Heart left ventricle (tissue), 16 donors: ENCODE measurements at regions not wholly inside any gene's neighbourhood (a gene's known extent, or its start where the extent isn't known, plus 50 kb on each side); places are given as distances from the start of the nearest gene placed in this dataset.

Experiments
- ATAC-seq, 4 donors: fragments of 200-7000 bp; cut with Tn5 transposase; one replicate each; pipeline ENCODE4 v1.9.1; 2020 to 2022; ENCODE audit warnings: moderate library complexity in 4 of 4, mild to moderate bottlenecking in 3 of 4, moderate number of reproducible peaks in 1 of 4
- DNase-seq, 5 donors: peaks; one replicate each; pipeline ENCODE4 v3.0.0-alpha.2; 2020
- H3K27ac ChIP-seq, 12 donors: fragments of 200-600 bp; sonication (generic) in 4 of 12; one replicate each; pipeline versions ENCODE4 v1.5.0 to v1.8.0; 2016 to 2022; ENCODE audit warnings: mild to moderate bottlenecking in 2 of 12
- H3K27me3 ChIP-seq, 9 donors: fragments of 200-600 bp; sonication (generic) in 2 of 9; one replicate each; pipeline versions ENCODE4 v1.5.1 to v1.8.0; 2016 to 2022; ENCODE audit warnings: mild to moderate bottlenecking in 3 of 9
- H3K36me3 ChIP-seq, 9 donors: fragments of 200-600 bp; sonication (generic) in 2 of 9; one replicate each; pipeline versions ENCODE4 v1.5.0 to v1.8.0; 2018 to 2022; ENCODE audit warnings: mild to moderate bottlenecking in 2 of 9
- H3K4me1 ChIP-seq, 12 donors: fragments of 200-600 bp; sonication (generic) in 4 of 12; one replicate each; pipeline versions ENCODE4 v1.5.0 to v1.8.0; 2016 to 2022; ENCODE audit warnings: mild to moderate bottlenecking in 3 of 12
- H3K4me3 ChIP-seq, 12 donors: fragments of 200-600 bp; sonication (generic) in 4 of 12; one replicate each; pipeline versions ENCODE4 v1.5.0 to v1.8.0; 2017 to 2022; ENCODE audit warnings: mild to moderate bottlenecking in 9 of 12, moderate library complexity in 4 of 12
- H3K9me3 ChIP-seq, 12 donors: fragments of 200-600 bp; sonication (generic) in 4 of 12; one replicate each; pipeline versions ENCODE4 v1.5.0 to v1.8.0; 2016 to 2022; ENCODE audit warnings: mild to moderate bottlenecking in 1 of 12
- POLR2A ChIP-seq, 2 donors: fragments of 450-650 bp; IDR thresholded peaks; one replicate each; pipeline ENCODE4 v1.6.1; 2017; ENCODE audit warnings: antibody characterized with exemption in 2 of 2, mild to moderate bottlenecking in 2 of 2, moderate library complexity in 2 of 2
- WGBS, 4 donors: extraction: QIAGEN DNeasy Blood & Tissue Kit in 2 of 4; methylation state at CpG; one replicate each; pipeline versions ENCODE4 v1.1.5 to v1.1.7; 2013 to 2018; 5-methylcytosine and 5-hydroxymethylcytosine counted together
- intact Hi-C, 10 donors: fragments of 100-400 bp; cut with DNase I; formaldehyde crosslinking; loops; one replicate each; pipeline versions ENCODE4 v1.11.1 to v1.14.2; 2022
- TF ChIP-seq, protein P1 (sequence below), 12 donors: fragments of 200-600 bp; sonication (generic) in 4 of 12; IDR thresholded peaks; one replicate each; pipeline versions ENCODE4 v1.5.0 to v1.8.0; 2018 to 2022; ENCODE audit warnings: antibody characterized with exemption in 12 of 12, mild to moderate bottlenecking in 5 of 12
- donor health status: ischemic (EF 13 %, LVEDD 7.1; RV severe dilation, severe dysfunction).
- donor health status: healthy with polysubstance abuse.
- donor health status: DM: no; HTN: yes; CAD: no.
- donor health status: DM: no; HTN: no; CAD: no.
- donor health status: ischemic (EF 25% LVEDD 6.9; RV normal size, moderate dysfunction).
- donor health status: ischemic (EF 25% LVEDD 5.7; RV mildly dilated, moderate dysfunction).
- donor health status: healthy.
- donor health status: DM: yes; HTN: yes; CAD: no.
- donor health status: ischemic (EF 35%, LVEDD 5.7; RV mildly dilated, moderate dysfunction).
- donor health status: nonischemic (EF 11% LVEDD 7.7; RV severe dilation, severe dysfunction).
- donor health status: DM: yes; HTN: yes; CAD: no.
- donor health status: PGD.
- donor health status: ischemic (EF 29% LVEDD 5.4; RV normal size, mild dysfunction).
- donor health status: nonischemic (EF 23%, LVEDD 6.1; RV moderate dilation, normal function).

DNA sequence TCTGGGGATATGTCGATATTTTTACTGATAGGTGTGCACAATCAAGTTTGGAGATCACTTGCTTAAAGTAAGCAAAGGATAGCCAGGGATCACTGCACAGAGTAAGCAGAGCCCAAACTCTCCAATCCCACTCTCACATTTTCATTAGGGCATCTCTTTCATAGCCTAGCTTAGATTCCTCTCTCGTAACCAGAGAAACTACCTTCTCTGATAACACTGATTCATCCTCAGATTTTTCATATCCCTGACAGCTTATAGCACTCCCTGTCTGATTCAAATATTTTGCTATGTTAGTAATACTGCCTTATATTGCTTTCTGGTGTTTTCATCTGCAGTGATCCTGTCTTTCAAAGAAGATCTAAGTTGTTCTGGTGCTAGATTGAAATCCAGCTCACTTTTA, 123.7 kb downstream of the CBLL2 start:
- H3K27ac ChIP-seq: no peak overlapping the region
- TF ChIP-seq, protein P1, sequence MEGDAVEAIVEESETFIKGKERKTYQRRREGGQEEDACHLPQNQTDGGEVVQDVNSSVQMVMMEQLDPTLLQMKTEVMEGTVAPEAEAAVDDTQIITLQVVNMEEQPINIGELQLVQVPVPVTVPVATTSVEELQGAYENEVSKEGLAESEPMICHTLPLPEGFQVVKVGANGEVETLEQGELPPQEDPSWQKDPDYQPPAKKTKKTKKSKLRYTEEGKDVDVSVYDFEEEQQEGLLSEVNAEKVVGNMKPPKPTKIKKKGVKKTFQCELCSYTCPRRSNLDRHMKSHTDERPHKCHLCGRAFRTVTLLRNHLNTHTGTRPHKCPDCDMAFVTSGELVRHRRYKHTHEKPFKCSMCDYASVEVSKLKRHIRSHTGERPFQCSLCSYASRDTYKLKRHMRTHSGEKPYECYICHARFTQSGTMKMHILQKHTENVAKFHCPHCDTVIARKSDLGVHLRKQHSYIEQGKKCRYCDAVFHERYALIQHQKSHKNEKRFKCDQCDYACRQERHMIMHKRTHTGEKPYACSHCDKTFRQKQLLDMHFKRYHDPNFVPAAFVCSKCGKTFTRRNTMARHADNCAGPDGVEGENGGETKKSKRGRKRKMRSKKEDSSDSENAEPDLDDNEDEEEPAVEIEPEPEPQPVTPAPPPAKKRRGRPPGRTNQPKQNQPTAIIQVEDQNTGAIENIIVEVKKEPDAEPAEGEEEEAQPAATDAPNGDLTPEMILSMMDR (IDR thresholded peaks at IDR 0.05): no peak
- TF ChIP-seq POLR2A (IDR thresholded peaks at IDR 0.05): no peak
- no peak overlapping the region for H3K4me3 ChIP-seq
- H3K4me1 ChIP-seq: no peaks in the 10 kb centered on the region
- intact Hi-C loops: no loop called here
- no peaks in the 10 kb centered on the region for H3K9me3 ChIP-seq
- ATAC-seq: no peak
- no peak for DNase-seq
- 85 to 97% (median 91%) methylated on average over 2 of the region's 2 CpGs for WGBS, 4 donors
- no peaks in the 10 kb centered on the region for H3K27me3 ChIP-seq
- H3K36me3 ChIP-seq: no peaks in the 10 kb centered on the region

DNA sequence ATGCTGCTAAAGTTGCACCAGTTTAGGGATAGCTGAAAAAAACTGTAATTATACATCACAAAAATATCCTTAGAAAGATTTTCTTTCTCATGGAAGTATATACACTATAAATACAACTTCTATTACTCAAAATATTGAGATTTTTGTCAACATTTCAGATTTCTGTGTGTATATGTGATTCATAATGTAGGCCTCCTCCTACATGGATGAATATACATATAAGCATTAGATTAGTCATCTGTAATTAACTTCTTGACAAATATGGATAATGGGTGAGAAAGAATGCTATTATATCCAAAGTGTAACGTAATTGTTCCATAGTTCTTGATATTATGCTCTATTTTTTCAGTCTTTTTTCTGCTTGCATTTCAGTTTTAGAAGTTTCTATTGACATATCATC, 124.9 kb downstream of the CBLL2 start:
- DNase-seq (no peak), ATAC-seq (no peak)
- Histone ChIP-seq H3K9me3 (no peaks in the 10 kb centered on the region), H3K4me1 (no peaks in the 10 kb centered on the region), H3K36me3 (no peaks in the 10 kb centered on the region), H3K27me3 (no peaks in the 10 kb centered on the region), H3K4me3 (no peak overlapping the region), H3K27ac (no peak overlapping the region)
- 42 to 91% (median 71%) methylated on average over 1 of the region's 1 CpG for WGBS, 4 donors
- intact Hi-C loops: no loop called here
- TF ChIP-seq, protein P1 (IDR thresholded peaks at IDR 0.05): no peak
- TF ChIP-seq POLR2A (IDR thresholded peaks at IDR 0.05): no peak

DNA sequence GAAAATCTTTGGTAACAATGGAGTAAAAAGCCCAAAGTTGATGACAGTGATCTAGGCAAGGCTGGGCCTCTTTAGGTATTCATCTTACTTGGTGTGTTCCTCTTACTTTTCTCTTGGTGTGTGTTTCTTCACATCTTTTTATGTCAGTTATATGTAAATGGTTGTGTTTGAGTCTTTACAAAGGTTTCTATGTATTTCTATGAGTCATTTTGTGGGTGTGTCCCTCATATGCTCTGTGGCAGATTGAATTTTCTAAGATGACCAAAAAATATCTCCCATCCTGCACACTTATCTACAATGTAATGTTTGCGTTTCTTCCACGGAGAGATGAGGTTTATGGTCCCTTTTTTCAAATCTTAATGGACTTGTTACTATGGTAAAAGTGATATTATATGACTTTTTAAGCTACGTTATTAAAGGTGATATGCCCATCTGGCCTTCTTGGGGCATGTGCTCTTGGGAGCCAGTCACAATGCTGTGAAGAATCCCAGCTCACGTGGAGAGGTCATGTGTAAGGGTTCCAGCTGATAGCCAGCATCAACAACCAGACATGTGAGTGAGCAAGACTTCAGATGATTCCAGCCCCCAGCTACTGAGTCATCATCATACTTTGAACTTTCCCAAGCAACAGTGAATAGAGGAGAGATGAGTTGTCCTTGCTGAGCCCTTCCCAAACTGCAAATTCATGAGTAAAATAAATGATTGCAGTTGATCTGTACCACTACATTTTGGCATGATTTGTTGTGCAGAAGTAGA, 126.9 kb downstream of the CBLL2 start:
- Histone ChIP-seq H3K4me1 (no peaks in the 10 kb centered on the region), H3K9me3 (no peaks in the 10 kb centered on the region), H3K27ac (no peak overlapping the region), H3K27me3 (no peaks in the 10 kb centered on the region), H3K4me3 (no peak overlapping the region), H3K36me3 (no peaks in the 10 kb centered on the region)
- 52 to 84% (median 73%) methylated on average over 4 of the region's 4 CpGs for WGBS, 4 donors
- intact Hi-C loops: no loop called here
- DNase-seq (no peak), ATAC-seq (no peak)
- TF ChIP-seq, protein P1 (IDR thresholded peaks at IDR 0.05): no peak
- no peak for TF ChIP-seq POLR2A (IDR thresholded peaks at IDR 0.05)

DNA sequence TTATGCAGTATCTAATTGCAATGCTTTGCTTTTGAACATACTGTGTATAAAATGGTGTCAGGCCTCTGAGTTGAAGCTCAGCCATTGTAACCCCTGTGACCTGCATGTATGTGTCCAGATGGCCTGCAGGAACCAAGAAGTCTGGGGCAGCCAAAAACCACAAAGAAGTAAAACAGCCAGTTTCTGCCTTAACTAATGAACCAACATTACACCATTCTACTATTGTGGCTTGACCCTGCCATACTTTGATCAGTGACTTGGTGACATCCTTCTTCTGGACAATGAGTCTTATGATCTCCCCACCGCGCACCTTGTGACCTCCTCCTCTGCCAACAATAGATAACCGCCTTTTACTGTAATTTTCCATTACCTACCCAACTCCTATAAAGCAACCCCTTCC, 131.6 kb downstream of the CBLL2 start:
- Histone ChIP-seq H3K27ac (no peak overlapping the region), H3K9me3 (no peaks in the 10 kb centered on the region), H3K36me3 (no peaks in the 10 kb centered on the region), H3K27me3 (no peaks in the 10 kb centered on the region), H3K4me1 (no peaks in the 10 kb centered on the region), H3K4me3 (no peak overlapping the region)
- DNase-seq (no peak), ATAC-seq (no peak)
- WGBS, 4 donors: 92 to 100% (median 93%) methylated on average over 3 of the region's 3 CpGs
- intact Hi-C loops: no loop called here
- TF ChIP-seq, protein P1 (IDR thresholded peaks at IDR 0.05): no peak
- TF ChIP-seq POLR2A (IDR thresholded peaks at IDR 0.05): no peak
